Sigmoid colon (tissue), 6 donors: ENCODE measurements at regions not wholly inside any gene's neighbourhood (a gene's known extent, or its start where the extent isn't known, plus 50 kb on each side); places are given as distances from the start of the nearest gene placed in this dataset.

Source experiments
- DNase-seq: peaks from one replicate; pipeline ENCODE4 v3.0.0-alpha.2; 2019
- H3K27ac ChIP-seq, 4 donors: fragments of 200-600 bp; sonication (generic); one replicate each; pipeline ENCODE4 v1.5.1; 2016 to 2019; ENCODE audit warnings: mild to moderate bottlenecking in 1 of 4
- H3K27me3 ChIP-seq, 3 donors: fragments of 200-600 bp; sonication (generic); one replicate each; pipeline ENCODE4 v1.5.1; 2019; ENCODE audit warnings: mild to moderate bottlenecking in 1 of 3
- H3K36me3 ChIP-seq, 4 donors: fragments of 200-600 bp; sonication (generic); one replicate each; pipeline ENCODE4 v1.5.1; 2016 to 2019
- H3K4me1 ChIP-seq, 4 donors: fragments of 200-600 bp; sonication (generic); one replicate each; pipeline ENCODE4 v1.5.1; 2017 to 2019
- H3K4me3 ChIP-seq, 4 donors: fragments of 200-600 bp; sonication (generic); one replicate each; pipeline ENCODE4 v1.5.1; 2017 to 2019; ENCODE audit warnings: mild to moderate bottlenecking in 2 of 4, moderate library complexity in 1 of 4
- H3K9me3 ChIP-seq, 4 donors: fragments of 200-600 bp in 3 of 4; sonication (generic) in 3 of 4; one replicate each; pipeline versions ENCODE4 v1.5.1 to v1.6.1; 2013 to 2019
- EP300 ChIP-seq, 4 donors: sonication (generic); formaldehyde crosslinking; IDR thresholded peaks; one replicate each; pipeline ENCODE4 v1.6.1; 2017; ENCODE audit warnings: antibody characterized with exemption in 4 of 4
- POLR2A ChIP-seq, 2 donors: fragments of 450-650 bp; IDR thresholded peaks; one replicate each; pipeline ENCODE4 v1.6.1; 2016; ENCODE audit warnings: antibody characterized with exemption in 2 of 2, mild to moderate bottlenecking in 2 of 2, moderate library complexity in 2 of 2
- POLR2AphosphoS5 ChIP-seq, 4 donors: sonication (generic); formaldehyde crosslinking; IDR thresholded peaks; one replicate each; pipeline ENCODE4 v1.6.1; 2017; ENCODE audit warnings: antibody characterized with exemption in 4 of 4
- WGBS, 2 donors: extraction: QIAGEN DNeasy Blood & Tissue Kit; methylation state at CpG; one replicate each; pipeline ENCODE4 v1.1.7; 2013; 5-methylcytosine and 5-hydroxymethylcytosine counted together
- intact Hi-C: fragments of 100-400 bp; cut with DNase I; formaldehyde crosslinking; loops from one replicate; pipeline ENCODE4 v1.15.1; 2023
- TF ChIP-seq, protein P1 (sequence below), 4 experiments: fragments of 450-650 bp in 3 of 4; fragments of 200-600 bp in 1 of 4; IDR thresholded peaks; one replicate each; pipeline ENCODE4 v1.5.1; 2016 to 2019; ENCODE audit warnings: antibody characterized with exemption in 4 of 4, mild to moderate bottlenecking in 3 of 4, moderate library complexity in 2 of 4
- donor health status: healthy with polysubstance abuse.
- donor health status: healthy.

DNA sequence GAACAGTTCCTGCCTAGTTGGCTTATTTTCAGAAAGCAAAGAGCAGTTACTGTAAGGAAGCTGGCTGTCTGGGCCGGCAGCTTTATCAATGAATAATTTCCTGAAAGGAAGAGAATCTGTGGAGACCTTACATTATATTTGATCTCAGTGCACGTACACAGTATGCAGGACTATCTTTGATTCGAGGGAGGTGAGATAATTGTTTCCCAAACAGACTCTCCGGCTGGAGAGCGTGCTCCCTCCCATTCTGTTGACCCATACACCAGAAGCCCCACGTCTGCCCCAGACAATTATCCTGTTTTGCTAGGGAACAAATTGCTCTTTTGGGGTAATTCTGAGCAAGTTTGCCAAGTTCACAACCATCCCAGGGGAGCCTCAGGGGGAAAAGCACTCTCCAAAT lies 1115.0 kb downstream of the VRK1 start:
- no peaks in the 10 kb centered on the region for H3K4me1 ChIP-seq
- H3K9me3 ChIP-seq: no peaks in the 10 kb centered on the region
- DNase-seq: no peak
- H3K27ac ChIP-seq: no peak overlapping the region
- WGBS, 2 donors: 54 to 58% methylated on average over 6 of the region's 6 CpGs
- no peaks in the 10 kb centered on the region for H3K36me3 ChIP-seq
- TF ChIP-seq POLR2AphosphoS5 (IDR thresholded peaks at IDR 0.05) (no peak), POLR2A (IDR thresholded peaks at IDR 0.05) (no peak), EP300 (IDR thresholded peaks at IDR 0.05) (no peak)
- TF ChIP-seq, protein P1, sequence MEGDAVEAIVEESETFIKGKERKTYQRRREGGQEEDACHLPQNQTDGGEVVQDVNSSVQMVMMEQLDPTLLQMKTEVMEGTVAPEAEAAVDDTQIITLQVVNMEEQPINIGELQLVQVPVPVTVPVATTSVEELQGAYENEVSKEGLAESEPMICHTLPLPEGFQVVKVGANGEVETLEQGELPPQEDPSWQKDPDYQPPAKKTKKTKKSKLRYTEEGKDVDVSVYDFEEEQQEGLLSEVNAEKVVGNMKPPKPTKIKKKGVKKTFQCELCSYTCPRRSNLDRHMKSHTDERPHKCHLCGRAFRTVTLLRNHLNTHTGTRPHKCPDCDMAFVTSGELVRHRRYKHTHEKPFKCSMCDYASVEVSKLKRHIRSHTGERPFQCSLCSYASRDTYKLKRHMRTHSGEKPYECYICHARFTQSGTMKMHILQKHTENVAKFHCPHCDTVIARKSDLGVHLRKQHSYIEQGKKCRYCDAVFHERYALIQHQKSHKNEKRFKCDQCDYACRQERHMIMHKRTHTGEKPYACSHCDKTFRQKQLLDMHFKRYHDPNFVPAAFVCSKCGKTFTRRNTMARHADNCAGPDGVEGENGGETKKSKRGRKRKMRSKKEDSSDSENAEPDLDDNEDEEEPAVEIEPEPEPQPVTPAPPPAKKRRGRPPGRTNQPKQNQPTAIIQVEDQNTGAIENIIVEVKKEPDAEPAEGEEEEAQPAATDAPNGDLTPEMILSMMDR (IDR thresholded peaks at IDR 0.05): no peak
- intact Hi-C loops: no loop called here
- no peak overlapping the region for H3K4me3 ChIP-seq
- no peaks in the 10 kb centered on the region for H3K27me3 ChIP-seq

GRCh38 chr14:97916100-97916499 lies 1118.9 kb downstream of the VRK1 start:
- no peaks in the 10 kb centered on the region for H3K36me3 ChIP-seq
- WGBS, 2 donors: 90 to 96% methylated on average over 1 of the region's 1 CpG
- no peaks in the 10 kb centered on the region for H3K27me3 ChIP-seq
- H3K9me3 ChIP-seq: no peaks in the 10 kb centered on the region
- no peaks in the 10 kb centered on the region for H3K4me1 ChIP-seq
- H3K4me3 ChIP-seq: no peak overlapping the region
- DNase-seq: no peak
- intact Hi-C loops: no loop called here
- TF ChIP-seq, protein P1 (IDR thresholded peaks at IDR 0.05): no peak
- TF ChIP-seq POLR2A (IDR thresholded peaks at IDR 0.05): no peak
- no peak for TF ChIP-seq EP300 (IDR thresholded peaks at IDR 0.05)
- no peak for TF ChIP-seq POLR2AphosphoS5 (IDR thresholded peaks at IDR 0.05)
- no peak overlapping the region for H3K27ac ChIP-seq

GRCh38 chr14:97916669-97917568 lies 1119.7 kb downstream of the VRK1 start:
- intact Hi-C loops: no loop called here
- whole genome bisulfite sequencing, 2 donors: 82 to 87% methylated on average over 5 of the region's 5 CpGs
- Histone ChIP-seq H3K36me3 (no peaks in the 10 kb centered on the region), H3K27me3 (no peaks in the 10 kb centered on the region), H3K4me1 (no peaks in the 10 kb centered on the region), H3K27ac (no peak overlapping the region), H3K9me3 (no peaks in the 10 kb centered on the region), H3K4me3 (no peak overlapping the region)
- DNase-seq: no peak
- TF ChIP-seq POLR2AphosphoS5 (IDR thresholded peaks at IDR 0.05) (no peak), EP300 (IDR thresholded peaks at IDR 0.05) (no peak), POLR2A (IDR thresholded peaks at IDR 0.05) (no peak)
- TF ChIP-seq, protein P1 (IDR thresholded peaks at IDR 0.05): no peak

GRCh38 chr14:97920201-97920600 lies 1123.0 kb downstream of the VRK1 start:
- Histone ChIP-seq H3K27me3 (no peaks in the 10 kb centered on the region), H3K4me1 (no peaks in the 10 kb centered on the region), H3K9me3 (no peaks in the 10 kb centered on the region), H3K4me3 (no peak overlapping the region), H3K36me3 (no peaks in the 10 kb centered on the region), H3K27ac (no peak overlapping the region)
- 88 to 94% methylated on average over 5 of the region's 5 CpGs for WGBS, 2 donors
- no peak for DNase-seq
- intact Hi-C loops: no loop called here
- TF ChIP-seq, protein P1 (IDR thresholded peaks at IDR 0.05): no peak
- TF ChIP-seq POLR2A (IDR thresholded peaks at IDR 0.05) (no peak), POLR2AphosphoS5 (IDR thresholded peaks at IDR 0.05) (no peak), EP300 (IDR thresholded peaks at IDR 0.05) (no peak)
